GM19025 (cell line): ENCODE measurements at regions not wholly inside any gene's neighbourhood (a gene's known extent, or its start where the extent isn't known, plus 50 kb on each side); places are given as distances from the start of the nearest gene placed in this dataset.

Experiments
- ATAC-seq: cut with Tn5 transposase; IDR thresholded peaks from one replicate; pipeline ENCODE4 v1.9.1; 2021; ENCODE audit warnings: mild to moderate bottlenecking, low read depth, moderate library complexity; ENCODE audit not compliant: unreplicated experiment

DNA sequence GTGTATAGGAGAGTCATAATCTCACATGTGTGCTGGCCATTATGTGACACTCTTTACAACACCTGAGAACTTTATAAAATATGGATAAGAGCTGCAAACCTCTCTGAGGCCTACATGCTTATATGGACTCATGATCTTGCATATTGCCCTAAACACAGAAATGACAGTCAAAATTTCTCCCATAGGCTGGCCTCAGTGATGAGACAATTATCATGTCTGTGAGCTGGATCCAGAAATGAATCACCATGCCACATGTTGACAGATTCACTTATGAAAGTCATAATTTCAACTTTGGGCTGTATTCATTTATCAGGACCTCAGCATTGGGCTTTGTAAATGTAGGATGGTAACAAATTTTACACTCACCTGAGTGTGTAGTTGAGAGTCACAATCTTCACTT lies 948.8 kb upstream of the TSPY4 start:
- no peak for ATAC-seq

DNA sequence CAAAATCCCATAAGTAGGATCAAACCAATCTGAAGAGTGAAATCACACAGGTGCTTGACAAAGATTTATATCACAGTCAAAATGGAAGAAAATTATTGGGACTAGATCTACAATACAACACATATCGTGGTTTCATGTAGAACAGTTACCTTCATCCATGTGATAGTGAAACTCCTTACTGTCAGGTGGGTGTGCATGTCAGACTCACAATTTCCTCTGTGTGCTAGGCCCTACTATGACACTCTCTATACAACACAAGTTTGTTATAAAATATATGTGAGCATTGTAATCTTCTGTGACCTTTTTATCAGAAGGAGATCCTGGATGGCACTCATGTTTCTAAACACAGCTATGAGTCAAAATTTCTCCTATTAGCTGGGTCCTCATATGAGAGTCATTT lies 947.0 kb upstream of the TSPY4 start:
- no peak for ATAC-seq

DNA sequence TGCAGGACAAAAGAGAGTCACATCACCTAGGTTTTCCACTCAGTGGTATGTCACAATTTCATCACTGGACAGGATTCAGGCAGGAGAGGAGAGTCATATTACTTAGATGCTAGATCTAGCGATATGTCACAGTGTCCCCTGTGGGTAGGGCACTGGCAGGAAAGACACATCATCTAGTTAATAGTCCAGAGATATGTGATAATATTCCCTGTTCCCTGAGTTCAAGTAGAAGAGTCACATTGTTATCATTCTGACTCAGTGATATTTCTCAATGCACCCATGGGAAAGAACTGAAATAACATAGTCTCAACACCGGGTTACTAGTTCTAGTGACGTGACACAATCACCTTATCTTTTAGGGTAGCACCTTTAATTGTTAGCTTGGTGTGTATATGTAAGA lies 944.0 kb upstream of the TSPY4 start:
- ATAC-seq = no peak

DNA sequence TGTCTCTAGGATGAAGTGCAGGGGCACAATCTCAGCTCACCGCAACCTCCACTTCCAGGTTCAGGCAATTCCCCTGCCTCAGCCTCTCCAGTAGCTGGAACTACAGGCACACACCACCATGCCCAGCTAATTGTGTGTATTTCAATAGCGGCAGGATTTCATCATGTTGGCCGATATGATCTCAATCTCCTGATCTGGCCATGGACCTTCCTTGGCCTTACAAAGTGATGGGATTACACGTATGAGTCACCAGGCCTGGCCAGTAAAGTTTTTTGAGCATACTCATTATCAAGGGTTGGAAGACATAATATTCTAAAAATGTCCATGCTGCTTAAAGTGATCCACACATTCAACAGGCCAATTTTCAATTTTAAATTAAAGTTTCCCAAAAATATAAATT lies 914.4 kb upstream of the TSPY4 start:
- ATAC-seq = no peak

DNA sequence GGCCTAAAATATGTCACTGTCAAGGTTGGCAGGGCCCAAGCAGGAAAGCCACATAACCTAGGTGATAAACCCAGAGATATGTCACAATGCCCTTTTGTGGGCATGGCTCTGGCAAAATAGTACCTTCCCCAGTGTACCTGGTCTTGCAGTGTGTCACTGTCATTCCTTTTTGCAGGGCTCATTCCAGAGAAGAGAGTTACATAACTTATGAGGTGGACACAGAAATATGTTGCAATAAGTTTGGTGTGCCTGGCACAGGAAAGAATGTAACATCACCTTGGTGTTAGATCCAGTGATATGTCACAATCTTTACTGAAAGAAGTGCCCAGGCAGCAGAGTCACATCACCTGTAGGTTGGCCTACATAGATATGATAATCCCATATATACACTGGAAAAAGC lies 910.8 kb upstream of the TSPY4 start:
- ATAC-seq = no peak

DNA sequence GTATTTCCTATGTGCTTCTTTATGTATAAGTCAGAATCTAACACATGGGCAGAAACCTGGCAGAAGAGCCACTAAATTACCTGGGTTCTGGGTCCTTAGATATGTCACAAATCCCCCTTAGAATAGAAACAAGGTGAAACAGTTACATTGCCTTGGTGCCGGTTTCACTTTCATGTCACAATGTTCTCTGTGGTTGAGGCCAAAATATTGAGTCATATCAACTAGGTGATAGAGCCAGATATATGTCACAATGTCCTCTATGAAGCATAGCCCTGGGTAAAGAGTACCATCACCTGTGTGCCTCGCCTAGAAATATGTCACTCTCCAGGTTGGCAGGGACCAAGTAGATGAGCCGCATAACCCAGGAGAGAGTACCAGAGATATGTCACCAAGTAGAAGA lies 899.8 kb upstream of the TSPY4 start:
- ATAC-seq = no peak

DNA sequence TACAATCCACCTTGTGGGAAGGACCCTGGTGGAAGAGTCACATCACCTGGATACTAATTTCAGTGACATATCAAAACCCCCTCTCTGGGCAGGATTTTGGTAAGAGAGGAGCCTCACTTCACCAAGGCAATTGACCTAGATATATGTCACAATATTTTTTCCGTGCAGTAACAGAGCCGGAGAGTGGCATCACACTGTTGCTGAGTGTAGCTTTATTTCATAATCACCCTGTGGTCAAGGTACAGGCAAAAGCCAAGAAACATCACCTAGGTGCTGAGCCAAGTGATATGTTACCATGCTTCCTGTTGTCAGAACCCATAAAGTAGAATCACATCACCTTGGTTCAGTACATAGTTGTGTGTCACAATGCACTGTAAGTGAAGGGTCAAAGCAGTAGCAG lies 895.2 kb upstream of the TSPY4 start:
- ATAC-seq = no peak

DNA sequence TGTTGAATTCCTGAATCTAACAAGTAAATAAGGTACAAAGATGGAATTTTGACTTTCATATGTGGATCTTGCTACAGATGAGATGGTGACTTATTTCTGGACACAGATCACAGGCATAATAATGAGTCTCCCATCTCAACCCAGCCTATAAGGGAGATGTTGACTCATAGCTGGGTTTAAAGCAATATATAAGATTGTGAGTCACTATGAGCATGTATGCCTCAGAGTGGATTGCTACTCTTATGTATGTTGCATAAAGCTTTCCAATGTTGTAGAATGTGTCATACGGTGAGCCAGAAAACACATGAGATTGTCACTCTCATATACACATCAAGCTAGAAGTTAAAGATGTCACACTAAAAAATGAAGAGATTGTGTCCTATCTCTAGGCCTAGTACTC lies 884.3 kb upstream of the TSPY4 start:
- ATAC-seq = no peak

DNA sequence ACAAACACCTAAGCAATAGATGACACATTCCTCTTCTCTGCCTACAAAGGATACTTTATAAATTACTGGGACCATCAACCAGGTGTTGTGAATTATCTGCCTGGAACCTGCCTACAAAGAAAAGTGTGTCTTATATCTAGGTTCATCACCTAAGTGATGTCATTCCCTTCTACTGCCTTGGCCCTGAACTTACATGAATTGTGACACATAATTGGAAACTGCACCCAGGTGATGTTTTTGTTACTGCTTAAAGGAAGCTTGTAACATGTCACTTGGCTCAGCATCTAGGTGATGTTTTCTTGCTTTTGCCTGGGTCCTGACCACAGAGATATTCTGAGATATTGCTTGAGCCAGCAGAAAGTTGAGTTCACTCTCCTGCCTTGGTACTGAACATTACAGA lies 870.5 kb upstream of the TSPY4 start:
- no peak for ATAC-seq

DNA sequence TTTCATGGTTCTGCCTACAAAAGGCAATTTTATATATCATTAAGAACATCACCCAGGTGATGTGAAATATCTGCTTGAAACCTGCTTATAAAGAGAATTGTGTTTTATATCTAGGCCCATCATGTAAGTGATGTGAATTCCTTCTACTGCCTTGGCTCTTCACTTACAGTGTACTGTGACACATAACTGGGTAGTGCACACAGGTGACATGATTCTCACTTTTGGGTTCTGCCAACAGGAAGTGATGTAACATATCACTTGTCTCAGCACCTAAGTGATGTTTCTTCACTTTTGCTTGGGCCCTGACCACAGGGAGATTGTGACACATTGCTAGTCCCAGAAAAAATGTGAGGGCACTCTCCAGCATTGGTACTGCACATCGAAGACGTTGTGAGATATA lies 867.0 kb upstream of the TSPY4 start:
- no peak for ATAC-seq

DNA sequence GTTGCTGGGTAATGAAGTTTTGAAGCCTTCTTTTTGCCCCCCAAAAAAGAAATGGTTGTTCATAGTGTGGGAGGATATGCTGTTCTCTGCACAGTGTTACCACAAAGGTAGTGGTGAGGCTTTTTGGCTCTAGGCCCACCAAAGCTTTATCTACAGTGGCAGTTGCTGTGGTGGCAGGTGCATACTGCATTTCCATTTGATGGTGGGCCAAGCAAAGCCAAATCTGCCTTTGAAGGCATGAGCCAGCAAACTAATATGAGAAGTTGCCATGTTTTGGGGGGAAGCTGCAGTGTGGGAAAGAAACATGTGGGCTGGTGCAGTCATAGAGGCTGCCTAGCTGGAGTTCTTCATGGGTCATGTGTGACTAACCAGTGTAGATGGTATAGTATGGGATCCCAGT lies 858.1 kb upstream of the TSPY4 start:
- ATAC-seq = no peak

DNA sequence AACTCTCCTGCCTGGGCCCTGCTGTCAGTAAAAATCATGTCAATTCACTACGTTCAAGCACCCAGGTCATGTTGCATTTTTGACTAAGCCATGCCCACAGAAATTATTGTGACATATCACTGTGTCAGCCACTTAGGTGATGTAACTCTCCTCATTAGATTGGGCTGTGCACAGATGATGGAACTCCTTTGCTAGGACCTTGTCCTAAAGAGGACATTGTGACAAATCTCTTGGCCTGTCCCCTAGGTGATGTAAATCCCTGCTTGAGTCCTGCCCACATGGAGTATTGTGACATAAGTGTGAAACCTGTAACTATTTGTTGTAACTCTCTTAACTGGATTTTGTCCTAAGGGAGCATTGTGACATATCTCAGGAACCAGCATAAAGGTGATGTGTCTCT lies 848.3 kb upstream of the TSPY4 start:
- no peak for ATAC-seq

DNA sequence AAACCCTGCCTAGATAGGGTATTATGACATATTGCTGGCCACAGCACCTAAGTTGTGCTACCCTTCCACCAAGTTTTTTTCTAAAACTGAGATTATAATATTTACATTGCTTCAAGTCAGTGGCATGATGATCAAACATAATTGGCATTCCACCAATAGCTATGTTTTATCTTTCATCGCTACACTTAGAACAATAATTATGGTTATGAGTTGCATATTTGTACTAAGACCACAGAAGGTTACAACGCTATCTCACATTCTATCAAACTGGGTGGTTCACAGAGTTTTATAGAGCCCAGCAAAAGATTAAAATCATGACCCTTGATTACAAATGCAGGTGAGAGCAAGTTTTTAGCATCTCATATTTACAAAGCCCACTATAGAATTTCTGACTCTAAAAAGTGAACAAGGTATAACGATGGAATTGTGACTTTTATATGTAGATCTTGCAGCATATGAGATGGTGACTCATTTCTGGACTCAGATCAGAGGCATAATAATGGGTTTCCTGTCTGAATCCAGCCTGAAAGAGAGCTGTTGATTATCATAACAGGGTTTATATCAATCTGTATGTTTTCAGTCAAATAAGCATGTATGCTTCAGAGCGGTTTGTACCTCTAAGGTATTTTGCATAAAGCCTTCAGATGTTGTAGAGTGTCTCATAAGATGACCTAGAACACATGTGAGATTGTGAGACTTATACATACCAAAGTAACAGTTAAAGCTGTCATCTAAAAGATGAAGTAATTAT lies 847.2 kb upstream of the TSPY4 start:
- ATAC-seq = no peak

DNA sequence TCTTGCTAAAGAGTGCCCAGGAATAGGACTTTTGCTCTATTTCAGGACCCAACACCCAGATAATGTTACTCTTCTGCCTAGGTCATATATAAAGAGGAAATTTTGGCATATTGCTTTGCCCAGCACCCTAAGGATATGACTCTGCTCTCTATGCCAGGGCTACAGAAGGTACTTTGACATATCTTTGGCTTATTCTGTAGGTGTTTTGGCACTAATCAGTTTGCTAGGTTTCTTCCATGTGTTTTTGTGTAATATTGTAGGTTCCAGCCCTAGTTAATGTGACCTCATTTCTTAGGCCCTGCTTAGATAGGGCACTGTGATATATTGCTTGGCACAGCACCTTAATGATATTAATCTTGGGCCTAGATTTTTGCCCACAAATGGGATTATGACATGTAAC lies 842.9 kb upstream of the TSPY4 start:
- no peak for ATAC-seq

DNA sequence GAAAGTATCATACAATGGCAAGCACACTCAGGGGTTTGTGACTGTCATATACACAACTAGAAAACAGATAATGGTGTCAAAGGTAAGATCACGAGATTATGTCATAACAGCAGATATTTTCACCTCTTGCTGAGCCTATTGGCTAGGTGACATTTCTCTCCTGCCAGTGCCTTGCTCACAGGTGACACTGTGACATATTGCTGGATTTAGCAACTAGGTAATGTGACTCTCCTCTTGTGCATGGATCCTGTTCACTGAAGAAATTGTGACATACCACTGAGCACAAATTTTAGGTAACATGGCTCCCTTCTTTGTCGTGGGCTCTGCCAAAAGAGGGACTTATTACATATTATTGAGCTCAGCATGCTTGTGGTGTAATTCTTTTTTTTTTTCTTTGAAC lies 842.0 kb upstream of the TSPY4 start:
- ATAC-seq = no peak

DNA sequence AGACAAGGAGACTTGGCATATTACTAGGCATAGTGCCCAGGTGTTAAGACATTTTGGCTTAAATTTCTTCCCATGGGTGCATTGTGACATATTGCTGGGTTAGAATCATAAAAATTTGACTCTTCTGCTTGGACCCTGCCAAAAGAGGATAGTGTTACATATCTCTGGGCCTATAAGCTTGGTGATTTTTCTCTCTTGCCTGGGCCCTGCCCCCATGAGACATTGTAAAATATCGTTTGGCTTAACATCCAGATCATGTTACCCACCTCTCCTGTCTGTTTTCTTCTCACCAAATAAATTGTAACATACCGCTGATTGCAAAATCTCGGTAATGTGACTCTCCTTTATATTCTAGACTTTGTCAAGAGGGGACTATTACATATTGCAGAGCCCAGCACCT lies 836.4 kb upstream of the TSPY4 start:
- no peak for ATAC-seq

DNA sequence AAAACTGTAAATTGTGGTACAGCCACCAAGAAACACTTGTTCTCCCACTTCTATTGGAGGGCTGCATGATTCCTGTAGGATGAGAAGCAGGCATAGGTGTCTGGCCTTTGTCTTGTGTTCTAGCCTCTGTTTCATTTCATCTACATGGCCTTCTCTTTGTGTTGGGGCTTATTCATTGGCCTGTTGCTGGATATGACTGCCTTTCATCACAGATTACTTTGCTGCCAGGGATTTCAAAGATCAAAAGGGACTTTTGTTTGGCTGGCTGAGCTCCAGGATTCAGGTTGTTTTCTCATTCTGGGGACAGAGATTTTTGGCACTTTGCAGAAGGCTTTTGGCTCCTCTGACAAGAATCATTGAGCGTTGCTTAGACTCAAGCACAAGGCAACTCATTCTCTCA lies 803.8 kb upstream of the TSPY4 start:
- ATAC-seq = no peak

DNA sequence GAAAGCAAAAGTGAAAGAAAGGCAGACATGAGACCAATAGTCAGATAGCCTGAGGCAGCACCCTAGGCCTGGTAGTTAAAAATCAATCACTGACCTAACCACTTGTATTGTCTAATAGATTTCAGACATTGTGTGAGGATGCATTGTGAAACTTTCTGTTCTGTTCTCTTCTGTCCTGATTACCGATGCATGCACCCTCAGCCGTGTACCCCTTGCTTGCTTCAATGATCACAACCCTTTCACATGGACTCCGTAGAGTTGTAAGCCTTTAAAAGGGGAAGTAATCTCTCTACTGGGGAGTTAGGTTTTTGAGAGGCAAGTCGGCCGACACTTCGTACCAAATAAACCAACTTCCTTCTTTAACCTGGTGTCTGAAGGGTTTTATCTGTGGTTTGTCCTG lies 801.6 kb upstream of the TSPY4 start:
- peak; percentile 95 for ATAC-seq

DNA sequence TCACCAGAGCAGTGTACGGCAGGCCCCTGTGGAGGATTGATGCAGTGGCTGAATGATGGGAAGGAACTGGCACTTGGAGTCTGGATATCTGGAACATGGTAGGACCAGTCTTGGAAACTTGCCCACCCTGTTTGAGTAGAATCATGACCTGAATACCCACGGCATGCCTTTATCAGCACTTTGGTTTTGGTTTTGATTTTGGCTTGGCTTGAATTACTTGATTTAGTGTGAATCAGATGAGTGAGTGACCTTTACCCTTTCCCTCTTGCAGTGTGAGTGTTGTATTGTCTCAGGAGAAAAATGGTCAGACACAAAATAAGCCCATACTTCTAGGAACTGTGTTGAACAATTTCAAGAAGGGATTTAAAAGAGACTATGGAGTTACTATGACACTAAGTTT lies 801.0 kb upstream of the TSPY4 start:
- ATAC-seq = no peak

DNA sequence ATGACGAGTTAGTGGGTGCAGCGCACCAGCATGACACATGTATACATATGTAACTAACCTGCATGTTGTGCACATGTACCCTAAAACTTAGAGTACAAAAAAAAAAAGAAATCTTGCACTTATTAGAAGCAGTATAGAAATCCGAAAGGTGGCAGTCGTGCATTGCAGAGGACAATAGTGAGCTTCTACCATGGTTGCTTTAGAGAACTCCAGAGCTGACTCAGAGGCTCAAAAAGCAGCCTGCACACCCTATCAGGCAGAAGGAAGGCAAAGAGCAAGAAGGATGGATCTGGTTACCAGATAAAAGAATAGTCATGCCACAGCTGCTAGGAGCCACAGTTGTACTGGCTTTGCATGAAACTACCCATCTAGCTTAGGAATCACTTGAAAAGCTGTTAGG lies 796.0 kb upstream of the TSPY4 start:
- ATAC-seq = no peak

DNA sequence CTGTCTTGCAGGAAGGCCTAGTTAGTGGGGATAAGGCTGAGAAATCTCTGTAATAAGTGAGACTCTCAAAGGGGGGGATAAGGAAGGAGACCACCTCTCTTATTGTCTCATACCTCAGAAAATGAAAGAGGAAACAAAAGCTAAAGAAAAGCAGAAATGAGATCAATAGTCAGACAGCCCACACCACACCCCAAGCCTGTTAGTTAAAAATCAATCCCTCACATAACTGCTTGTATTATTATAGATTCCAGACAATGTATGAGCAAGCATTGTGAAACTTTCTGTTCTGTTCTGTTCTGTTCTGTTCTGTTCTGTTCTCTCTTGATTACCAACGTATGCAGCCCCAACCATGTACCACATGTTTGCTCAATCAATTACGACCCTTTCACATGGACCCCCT lies 792.5 kb upstream of the TSPY4 start:
- ATAC-seq = no peak

DNA sequence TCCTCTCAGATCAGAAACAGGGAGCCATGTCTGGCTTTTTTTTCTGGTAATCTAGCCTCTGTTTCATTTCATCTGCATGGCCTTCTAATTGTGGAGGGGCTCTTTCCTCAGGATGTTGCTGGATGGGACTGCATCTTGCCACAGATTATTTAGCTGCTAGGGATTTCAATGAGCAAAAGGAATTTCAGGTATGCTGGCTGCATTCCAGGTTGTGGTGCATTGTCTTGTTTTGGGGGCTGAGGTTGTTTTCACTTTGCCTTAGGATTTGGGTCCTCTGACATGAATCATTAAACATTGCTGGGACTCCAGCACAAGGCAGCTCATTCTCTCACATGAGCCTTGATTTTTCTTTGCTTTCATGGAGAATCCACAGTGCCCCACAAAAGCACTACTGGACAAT lies 789.3 kb upstream of the TSPY4 start:
- no peak for ATAC-seq

DNA sequence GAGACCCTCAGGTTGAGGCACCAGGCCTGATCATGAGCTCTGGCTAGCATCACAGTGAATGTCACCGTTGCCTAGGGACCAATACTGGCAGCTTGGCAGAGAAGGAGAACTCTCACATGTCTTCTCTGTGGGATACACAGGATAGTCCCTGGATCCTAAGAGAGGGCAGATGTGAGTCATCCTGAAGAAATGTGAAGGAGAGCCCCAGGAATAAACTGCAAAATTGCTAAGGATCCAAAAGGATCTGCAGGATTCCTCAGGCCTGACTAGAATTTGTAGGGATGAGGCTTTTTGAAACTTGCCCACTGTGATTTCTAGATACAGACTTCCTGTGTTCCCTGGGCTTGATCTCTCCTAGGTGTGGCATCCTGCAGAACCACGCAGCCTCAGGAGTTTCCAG lies 785.9 kb upstream of the TSPY4 start:
- no peak for ATAC-seq
